Cardiac septum (tissue), 1 donor: ENCODE measurements at regions not wholly inside any gene's neighbourhood (a gene's known extent, or its start where the extent isn't known, plus 50 kb on each side); places are given as distances from the start of the nearest gene placed in this dataset.
"Not testable (repeated sequence)": the region's sequence is repeated elsewhere in the genome, so short reads cannot be mapped to it uniquely, and the experiment has no call there.

Source experiments
- DNase-seq: peaks from one replicate; pipeline ENCODE4 v3.0.0-alpha.2; 2020; ENCODE audit warnings: low spot score
- intact Hi-C: fragments of 100-400 bp; cut with DNase I; formaldehyde crosslinking; loops from one replicate; pipeline ENCODE4 v1.14.0; 2022
- donor health status: DM: no; HTN: no; CAD: no.

DNA sequence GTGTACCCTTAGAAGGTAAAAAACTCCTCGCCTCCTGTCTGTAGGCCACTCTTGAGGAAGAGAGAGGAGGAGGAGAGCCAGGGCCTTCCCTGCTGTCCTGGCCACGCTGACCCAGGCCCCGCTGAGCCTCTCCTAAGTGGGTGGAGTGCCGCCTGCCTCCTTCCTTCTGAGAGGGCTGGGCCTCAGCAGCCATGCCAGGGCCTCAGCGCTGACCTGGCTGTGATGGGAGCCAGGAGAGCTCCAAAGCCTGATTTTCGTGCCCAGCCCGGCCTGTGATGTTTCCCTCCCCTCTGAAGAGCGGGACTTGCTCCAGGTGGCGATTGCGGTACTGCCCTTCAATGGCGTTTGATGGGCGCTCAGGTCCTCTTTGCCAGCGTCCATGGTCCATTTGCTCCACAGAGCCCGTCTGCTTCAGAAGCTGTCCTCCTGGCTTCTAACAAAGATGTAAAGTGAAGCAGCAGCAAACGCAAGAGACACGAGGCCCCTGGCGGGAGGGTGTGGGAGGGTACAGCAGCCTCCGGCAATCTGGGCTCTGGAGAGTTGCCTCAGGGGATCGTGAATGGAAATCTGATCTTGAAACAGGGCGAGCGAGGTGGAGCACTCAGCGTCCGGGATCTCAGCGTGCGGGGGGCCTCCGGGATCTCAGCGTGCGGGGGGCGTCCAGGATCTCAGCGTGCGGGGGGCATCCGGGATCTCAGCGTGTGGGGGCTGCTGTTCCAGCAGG is 93.5 kb downstream of the NPIPB11 start:
- intact Hi-C loops: no loop called here
- DNase-seq: no peak

DNA sequence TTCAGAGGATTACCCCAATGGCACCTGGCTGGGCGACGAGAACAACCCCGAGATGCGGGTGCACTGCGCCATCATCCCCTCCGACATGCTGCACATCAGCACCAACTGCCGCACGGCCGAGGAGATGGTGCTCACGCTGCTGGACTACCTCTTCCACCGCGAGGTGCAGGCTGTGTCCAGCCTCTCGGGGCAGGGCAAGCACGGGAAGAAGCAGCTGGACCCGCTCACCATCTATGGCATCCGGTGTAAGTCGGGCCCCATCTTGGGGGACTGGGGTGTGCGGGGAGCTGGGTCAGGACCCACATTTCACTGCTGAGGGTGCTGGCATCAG is 94.2 kb downstream of the NPIPB11 start:
- DNase-seq, intact Hi-C loops: not testable (repeated sequence)

DNA sequence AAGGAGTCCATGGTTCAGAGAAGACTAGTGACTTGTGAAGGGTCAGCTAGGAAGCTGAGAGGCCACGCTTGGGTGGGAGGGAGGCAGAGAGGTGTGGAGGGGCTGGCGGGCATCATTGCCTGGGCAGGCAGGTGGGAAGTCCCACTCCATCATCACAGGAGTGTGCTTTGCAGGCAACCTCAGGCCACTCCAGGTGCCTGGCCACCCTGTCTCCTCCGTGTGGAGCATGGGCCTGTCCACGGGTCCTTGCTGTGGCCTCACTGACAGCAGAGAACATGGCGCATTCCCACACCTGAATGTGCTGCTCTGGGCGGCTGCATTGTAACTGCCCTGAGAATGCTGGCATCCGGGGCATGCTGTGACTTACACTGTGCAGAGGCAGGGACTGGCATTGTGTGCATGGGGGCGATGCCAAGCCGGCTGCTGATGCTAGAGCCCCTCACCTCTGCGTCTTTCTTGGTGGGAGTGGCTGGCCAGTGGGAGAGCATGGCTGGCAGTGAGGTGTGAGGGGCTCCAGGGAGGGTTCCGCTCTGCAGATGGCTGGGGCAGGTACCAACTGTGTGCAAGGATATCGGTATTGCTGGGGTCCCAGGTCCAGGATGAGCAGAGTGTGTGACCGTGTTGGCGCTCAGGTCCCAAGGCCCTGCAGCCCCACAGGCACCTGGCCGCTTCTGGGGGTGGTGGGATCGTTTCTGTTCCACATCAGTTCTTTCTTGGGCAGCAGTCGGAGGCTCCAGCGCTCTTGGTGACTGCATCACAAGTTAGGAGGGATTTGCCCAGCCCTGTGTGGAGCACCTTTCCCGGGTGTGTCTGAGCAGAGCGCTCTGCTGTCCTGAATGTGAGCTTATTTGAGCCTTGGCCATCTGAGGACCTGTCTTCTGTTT is 94.8 kb downstream of the NPIPB11 start:
- DNase-seq: no peak
- intact Hi-C loops: no loop called here

DNA sequence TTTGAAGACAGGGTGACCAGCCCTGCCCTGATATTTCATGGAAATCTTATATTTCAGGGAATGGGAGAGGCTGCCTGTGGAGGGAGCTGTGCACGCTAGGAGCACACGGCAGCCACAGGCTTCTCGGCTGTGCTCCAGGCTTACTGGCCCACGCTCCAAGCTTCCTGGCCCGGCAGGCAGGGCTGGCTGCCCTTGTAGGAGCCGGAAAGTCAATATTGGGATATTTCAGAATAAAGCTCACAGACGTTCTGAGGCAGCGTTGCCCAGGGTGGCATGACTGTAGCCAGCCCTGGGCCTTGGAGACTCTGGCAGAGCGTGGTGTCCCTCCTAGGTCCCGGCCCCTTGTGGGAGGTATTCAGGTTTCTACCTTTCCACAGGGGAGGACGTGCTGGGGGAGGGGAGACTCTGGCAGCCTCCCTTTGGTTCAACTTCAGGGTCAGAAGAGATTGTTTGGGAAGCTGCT is 95.6 kb downstream of the NPIPB11 start:
- intact Hi-C loops: no loop called here
- DNase-seq: no peak

DNA sequence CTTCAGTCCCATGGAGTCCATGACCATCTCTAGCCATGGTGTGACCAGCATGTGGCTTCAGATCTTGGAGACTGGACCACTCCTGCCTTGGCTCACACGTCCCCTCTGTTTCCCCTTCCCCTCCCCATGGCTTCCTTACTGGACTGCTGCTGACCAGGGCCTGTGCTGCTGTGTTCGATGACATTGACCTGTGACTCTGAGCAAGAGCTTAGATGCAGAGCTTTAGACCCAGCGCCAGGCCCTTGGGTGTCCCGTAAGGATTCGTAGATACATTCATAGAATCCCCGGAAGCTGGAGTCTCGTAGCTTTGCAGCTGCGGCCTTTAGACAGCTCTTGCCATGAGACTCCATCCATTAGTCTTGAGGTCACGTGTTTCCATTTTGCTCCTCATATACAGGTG is 96.3 kb downstream of the NPIPB11 start:
- DNase-seq, intact Hi-C loops: not testable (repeated sequence)

DNA sequence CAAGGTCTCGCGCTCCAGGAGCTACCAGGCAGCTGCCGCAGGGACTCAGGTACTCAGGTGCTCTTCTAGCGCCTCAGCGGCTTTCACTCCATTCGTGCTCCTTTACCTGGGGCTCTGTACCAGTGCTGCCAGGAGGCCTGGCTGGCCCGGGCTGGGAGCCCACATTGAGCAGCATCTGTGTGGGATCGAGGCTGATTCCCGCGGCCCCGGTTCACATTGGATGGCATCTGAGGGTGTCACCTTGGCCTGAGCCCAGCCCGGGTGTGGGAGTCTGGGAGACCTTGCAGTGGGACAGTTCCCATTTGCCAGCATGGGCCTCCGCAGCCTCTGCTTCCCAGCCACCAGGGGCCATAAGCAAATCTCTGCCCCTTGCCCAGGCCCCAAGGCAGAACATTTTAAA is 96.9 kb downstream of the NPIPB11 start:
- intact Hi-C loops, DNase-seq: not testable (repeated sequence)

DNA sequence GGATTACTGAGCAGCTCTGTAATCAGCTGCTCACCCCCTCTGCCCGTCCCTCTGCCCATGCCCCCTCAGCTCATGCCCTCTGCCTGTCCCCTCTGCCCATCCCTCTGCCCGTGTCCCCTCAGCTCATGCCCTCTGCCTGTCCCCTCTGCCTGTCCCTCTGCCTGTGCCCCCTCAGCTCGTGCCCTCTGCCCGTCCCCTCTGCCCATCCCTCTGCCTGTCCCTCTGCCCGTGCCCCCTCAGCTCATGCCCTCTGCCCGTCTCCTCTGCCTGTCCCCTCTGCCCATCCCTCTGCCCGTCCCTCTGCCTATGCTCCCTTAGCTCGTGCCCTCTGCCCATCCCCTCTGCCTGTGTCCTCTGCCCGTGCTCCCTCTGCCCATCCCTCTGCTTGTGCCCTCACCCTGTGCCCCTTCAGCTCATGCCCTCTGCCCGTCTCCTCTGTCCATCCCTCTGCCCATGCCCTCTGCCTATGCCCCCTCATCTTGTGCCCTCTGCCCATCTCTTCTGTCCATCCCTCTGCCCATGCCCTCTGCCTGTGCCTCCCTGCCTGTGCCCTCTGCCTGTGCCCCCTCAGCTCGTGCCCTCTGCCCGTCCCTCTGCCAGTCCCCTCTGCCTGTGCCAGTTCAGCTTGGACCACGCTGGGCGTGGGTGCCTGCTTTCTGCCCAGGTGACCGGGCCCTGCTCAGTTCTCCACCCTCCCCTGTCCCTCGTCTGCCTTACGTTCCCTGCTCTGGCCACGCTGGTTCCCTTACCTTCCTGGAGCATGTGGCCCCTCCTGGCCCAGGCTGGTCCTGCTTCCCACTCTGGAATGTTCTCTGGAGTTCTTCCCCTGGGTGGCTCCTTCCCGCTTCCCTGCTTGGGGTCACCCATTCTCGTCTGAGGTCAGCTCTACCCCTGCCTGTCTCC is 97.6 kb downstream of the NPIPB11 start:
- no peak for DNase-seq
- intact Hi-C loops: no loop called here

DNA sequence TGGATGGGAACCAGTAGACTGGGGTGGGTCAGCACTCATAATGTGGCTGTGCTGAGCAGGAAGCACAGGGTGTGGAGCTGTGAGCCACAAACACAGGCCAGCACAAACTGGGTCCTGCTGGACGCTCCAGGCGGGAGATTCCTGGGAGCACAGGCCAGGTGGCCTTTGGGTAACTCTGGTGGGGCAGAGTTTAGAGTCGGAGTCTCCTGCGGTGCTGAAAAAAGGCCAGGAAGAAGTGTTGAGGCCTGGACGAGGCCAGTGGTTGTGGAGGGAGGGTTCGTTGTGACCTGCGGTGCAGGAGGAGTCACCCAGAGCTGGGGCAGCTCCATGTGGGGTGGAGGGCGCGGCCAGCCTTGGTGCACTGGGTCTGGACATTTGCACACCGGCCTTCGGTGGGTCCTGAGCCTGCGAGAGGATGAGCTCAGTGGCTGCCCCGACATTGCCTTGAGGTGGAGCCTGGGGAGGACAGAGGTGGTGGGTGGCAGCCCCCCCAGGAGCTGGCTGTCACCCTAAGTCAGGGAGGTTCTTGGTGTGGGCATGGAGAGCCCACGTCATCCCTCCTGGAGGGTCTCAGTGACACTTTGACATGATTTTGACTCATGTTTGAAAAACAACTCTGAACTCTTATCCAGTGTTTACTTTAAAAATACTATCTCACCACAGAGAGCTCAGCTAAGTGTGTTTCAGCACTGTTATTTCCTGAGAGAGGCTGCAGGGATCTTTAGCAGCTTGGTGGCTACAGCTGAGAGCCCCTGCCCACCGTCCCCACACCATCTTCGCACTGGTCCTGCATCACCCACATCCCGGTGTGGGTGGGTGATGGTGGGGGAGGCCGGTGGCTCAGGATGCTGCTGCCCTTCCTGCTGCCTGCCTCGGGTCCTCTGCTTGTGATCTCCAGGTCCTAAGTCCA is 98.7 kb downstream of the NPIPB11 start:
- intact Hi-C loops: no loop called here
- DNase-seq: no peak

DNA sequence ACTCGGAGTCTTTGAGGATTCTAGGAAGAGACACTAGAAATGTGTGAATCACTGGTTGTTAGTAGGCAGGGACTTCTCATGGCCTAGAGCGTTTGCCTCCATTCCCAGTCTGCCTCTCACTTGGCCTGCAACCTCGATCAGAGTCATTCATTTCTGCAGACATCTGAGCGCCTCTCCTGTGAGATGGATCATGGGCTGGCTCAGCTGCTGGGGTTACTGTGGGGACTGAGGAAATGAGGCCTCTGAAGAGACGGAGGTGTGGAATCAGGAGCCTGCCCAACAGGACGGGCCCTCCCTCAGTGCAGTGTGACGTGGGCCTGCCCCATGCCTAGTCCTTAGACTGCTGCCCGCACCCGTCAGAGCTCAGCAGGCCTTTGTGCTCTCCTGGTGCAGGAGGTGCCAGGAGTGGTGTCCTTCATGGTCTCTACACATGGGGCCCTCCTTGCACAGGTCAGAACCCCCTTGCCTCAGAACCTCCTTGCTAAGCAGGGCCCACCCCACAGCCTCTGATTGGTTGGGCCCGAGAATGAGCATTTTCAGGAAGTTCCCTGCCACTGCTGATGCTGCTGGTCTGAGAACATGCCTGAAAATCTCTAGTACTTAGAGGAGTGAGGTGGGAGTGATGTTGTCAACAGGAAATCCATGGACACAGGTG is 99.4 kb downstream of the NPIPB11 start:
- no peak for DNase-seq
- intact Hi-C loops: no loop called here

DNA sequence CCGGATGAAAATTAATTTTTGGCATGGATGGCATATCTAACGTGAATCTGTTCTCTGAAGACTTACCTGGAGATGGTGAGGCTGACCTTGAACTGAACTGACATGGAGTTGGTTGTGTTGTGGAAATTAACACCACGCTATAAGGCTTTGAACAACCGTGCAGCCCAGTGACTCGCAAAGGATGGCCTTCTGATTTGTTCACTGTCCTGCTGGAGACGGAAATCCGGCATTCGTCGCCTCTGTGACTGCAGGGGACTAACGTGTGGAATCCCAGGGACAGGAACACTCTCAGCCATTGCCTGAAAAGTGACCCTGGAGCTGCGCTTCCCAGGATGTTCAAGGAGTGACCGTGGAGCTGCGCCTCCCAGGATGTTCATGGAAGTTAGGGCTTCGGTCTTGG is 100.3 kb downstream of the NPIPB11 start:
- intact Hi-C loops: no loop called here
- no peak for DNase-seq

DNA sequence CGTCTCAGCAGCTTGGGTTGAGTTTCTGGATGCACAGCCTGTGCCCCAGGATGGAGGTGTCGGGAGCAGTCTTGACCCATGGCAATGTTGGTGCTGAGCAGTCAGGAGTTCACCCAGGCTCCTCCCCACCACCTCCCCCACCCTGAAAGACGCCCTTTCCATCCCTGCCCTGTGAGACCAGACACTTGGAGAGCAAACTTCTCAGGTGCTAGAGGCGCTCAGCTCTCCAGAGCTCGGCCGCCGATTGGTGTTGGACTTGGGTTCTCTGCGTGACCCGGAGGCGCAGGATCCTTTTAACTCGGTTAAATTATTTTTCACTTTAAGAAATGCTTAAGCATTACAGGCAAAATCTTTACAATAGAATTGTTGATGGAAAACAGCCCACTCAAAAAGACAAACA is 101.5 kb downstream of the NPIPB11 start:
- DNase-seq, intact Hi-C loops: not testable (repeated sequence)

DNA sequence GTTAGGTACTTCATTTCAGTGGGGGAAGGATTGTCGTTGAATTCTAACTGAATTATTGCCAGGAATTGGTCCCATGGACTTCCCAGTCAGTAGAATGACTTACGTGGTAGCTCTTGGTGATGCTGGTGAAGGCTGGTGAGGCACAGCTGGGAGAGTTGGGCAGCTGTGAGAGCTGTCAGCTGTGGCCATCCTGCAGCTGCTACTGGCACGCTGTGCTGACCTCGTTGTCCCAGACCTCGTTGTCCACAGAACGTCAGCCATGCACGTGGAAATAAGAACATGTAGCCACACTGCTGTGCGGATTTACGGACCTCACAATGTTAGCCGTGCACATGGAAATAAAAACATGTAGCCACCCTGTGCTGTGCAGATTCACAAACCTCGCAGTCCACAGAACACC is 102.3 kb downstream of the NPIPB11 start:
- DNase-seq: no peak
- intact Hi-C loops: no loop called here

DNA sequence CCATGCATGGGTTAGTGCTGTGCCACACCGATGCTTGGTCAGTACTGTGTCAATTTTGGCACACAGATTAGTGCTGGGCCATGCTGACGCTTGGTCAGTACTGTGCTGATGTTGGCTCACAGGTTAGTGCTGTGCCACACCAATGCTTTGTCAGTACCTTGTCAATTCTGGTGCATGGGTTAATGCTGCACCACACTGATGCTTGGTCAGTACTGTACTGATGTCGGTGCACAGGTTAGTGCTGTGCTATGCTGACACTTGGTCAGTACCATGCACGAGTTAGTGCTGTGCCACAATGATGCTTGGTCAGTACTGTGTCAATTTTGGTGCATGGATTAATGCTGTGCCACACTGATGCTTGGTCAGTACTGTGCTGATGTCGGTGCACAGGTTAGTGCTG is 103.0 kb downstream of the NPIPB11 start:
- intact Hi-C loops: no loop called here

DNA sequence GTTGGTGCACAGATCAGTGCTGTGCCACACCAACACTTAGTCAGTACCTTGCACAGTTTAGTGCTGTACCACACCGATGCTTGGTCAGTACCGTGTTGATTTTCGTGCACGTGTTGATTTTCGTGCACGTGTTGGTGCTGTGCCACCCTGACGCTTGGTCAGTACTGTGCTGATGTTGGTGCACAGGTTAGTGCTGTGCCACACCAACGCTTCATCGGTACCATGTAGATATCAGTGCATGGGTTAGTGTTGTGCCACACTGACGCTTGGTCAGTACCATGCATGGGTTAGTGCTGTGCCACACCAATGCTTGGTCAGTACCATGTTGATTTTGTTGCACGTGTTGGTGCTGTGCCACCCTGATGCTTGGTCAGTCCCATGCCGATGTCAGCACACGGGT is 103.5 kb downstream of the NPIPB11 start:
- DNase-seq: no peak
- intact Hi-C loops: no loop called here

More for the DNA sequence above, 103.0 kb downstream of the NPIPB11 start:
- no peak for DNase-seq

DNA sequence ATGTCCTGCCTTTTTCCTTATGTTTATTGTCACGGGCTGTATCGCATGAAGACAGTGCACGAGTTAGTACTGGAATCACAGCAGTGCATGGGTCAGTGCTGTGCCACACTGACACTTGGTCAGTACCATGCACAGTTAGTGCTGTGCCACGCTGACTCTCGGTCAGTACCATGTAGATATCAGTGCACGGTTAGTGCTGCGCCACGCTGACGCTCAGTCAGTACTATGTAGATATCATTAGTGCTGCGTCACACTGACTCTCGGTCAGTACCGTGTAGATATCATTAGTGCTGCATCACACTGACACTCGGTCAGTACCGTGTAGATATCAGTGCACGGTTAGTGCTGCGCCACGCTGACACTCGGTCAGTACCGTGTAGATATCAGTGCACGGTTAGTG is 104.1 kb downstream of the NPIPB11 start:
- intact Hi-C loops, DNase-seq: not testable (repeated sequence)

DNA sequence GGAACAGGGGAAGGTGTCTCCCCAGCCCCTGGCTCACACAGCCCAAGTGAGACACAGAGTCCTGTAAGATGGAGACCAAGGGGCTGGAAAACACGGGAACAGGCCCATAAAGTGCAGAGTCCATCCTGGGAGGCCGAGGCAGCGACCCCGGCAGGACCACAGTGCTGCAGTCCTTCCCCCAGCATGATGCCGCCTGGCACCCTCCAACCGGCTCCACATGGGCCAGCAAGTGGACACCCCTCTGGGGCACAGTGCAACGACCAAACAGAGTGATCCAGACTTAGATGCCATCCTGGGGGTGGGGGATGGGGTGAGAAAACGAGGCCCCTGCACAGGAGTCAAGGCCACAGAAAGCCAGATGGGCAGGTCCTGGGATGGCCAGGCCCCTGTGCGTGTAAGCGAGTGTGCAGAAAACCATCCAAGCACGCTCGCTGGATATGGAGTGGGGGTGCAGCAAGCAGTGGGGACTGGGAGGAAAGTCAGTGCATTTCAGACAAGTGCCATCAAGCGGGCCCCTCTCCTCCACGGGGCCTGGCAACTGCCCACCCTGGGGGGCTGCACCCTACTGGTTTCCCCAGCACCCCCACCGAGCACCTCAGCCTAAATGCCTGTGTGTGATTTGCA is 104.7 kb downstream of the NPIPB11 start:
- DNase-seq, intact Hi-C loops: not testable (repeated sequence)

DNA sequence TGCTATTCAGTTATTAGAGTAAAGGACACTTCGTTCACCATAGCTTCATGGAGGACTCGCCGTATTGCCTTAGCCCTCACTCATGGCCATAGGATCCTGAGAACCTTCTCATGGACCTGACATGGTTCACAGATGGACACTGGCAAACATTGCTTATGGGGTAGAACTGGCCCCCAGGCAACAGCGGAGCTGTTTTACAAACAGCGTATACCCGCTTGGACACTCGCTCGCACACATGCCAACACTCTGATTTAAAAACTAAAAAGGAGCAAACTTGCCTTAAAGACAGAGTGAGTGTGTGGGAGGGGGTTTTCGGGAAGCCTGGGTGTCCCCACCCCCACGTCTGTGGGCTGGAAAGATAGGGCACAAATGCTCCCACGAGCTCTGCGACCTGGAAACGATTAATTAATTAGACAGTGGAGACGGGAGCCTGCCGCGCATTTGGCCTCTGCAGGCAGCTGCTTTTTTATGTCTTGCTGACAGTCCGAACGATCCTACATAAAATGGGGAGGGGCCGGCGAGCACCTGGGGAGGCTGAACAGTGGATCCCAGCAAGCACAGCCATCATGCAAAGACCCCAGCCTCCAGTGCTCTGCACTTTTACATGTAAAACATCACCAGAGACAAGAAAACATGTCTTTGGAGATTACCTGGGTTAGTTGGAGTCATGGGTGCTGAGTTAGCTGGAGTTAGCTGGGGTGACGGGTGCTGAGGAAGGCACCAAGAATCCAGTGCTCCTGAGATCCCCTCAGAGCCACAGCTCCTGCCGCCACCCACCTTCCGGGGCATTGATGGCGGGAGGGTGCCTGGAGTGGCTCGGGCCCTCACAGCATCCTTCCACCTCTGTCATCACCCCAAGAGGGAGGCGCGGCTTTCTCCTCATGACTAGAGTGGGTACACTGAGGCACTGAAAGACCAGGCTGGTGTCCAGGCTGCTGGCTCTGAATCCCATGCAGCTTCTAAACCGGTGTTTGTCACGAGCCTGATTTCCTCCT is 105.7 kb downstream of the NPIPB11 start:
- DNase-seq: not testable (repeated sequence)

More for the DNA sequence above, 105.7 kb downstream of the NPIPB11 start:
- intact Hi-C loops: not testable (repeated sequence)
